Hepatocyte (in vitro differentiated cells): ENCODE measurements at regions not wholly inside any gene's neighbourhood (a gene's known extent, or its start where the extent isn't known, plus 50 kb on each side); places are given as distances from the start of the nearest gene placed in this dataset.

Experiments used
- DNase-seq: peaks from one replicate; pipeline ENCODE4 v3.0.0-alpha.2; 2016; ENCODE audit warnings: low spot score
- H2AFZ ChIP-seq: fragments of 200-600 bp; sonication (generic); 2 replicates; pipeline ENCODE4 v1.6.0; 2016; ENCODE audit warnings: antibody characterized with exemption, mild to moderate bottlenecking
- H3K27ac ChIP-seq: fragments of 200-600 bp; sonication (generic); 2 replicates; pipeline ENCODE4 v1.5.1; 2016; ENCODE audit warnings: mild to moderate bottlenecking
- H3K27me3 ChIP-seq: fragments of 200-600 bp; sonication (generic); 2 replicates; pipeline ENCODE4 v1.6.1; 2016
- H3K36me3 ChIP-seq: fragments of 200-600 bp; sonication (generic); replicated peaks from 2 replicates; pipeline ENCODE4 v1.5.1; 2016; ENCODE audit warnings: low read depth; ENCODE audit not compliant: insufficient read depth
- H3K4me1 ChIP-seq: fragments of 200-600 bp; sonication (generic); 2 replicates; pipeline ENCODE4 v1.5.1; 2016; ENCODE audit warnings: mild to moderate bottlenecking, moderate library complexity; ENCODE audit not compliant: insufficient read depth
- H3K4me2 ChIP-seq: fragments of 200-600 bp; sonication (generic); 2 replicates; pipeline ENCODE4 v1.6.0; 2016
- H3K4me3 ChIP-seq: fragments of 200-600 bp; sonication (generic); 2 replicates; pipeline ENCODE4 v1.5.1; 2016; ENCODE audit warnings: mild to moderate bottlenecking
- H3K79me2 ChIP-seq: fragments of 200-600 bp; sonication (generic); 2 replicates; pipeline ENCODE4 v1.6.0; 2017; ENCODE audit warnings: mild to moderate bottlenecking
- H3K9me2 ChIP-seq: fragments of 200-600 bp; sonication (generic); replicated peaks from 2 replicates; pipeline ENCODE4 v1.6.0; 2017; ENCODE audit warnings: mild to moderate bottlenecking; ENCODE audit not compliant: insufficient read depth
- H3K9me3 ChIP-seq: fragments of 200-600 bp; sonication (generic); 2 replicates; pipeline ENCODE4 v1.5.1; 2016; ENCODE audit warnings: low read depth, mild to moderate bottlenecking
- H4K20me1 ChIP-seq: fragments of 200-600 bp; sonication (generic); 2 replicates; pipeline ENCODE4 v1.6.0; 2016; ENCODE audit warnings: mild to moderate bottlenecking; ENCODE audit not compliant: insufficient read depth, poor library complexity, severe bottlenecking
- EZH2 ChIP-seq: fragments of 200-600 bp; sonication (generic); IDR thresholded peaks from 2 replicates; pipeline ENCODE4 v1.6.1; 2016; ENCODE audit warnings: antibody characterized with exemption, mild to moderate bottlenecking, borderline replicate concordance
- EZH2phosphoT487 ChIP-seq: fragments of 200-600 bp; sonication (generic); IDR thresholded peaks from one replicate; pipeline ENCODE4 v1.6.1; 2018; ENCODE audit warnings: antibody characterized with exemption, mild to moderate bottlenecking, low read depth, moderate library complexity; ENCODE audit not compliant: unreplicated experiment, severe bottlenecking
- WGBS: methylation state at CpG from one replicate; pipeline ENCODE4 v1.1.6; 2016; ENCODE audit warnings: low lambda C conversion rate; ENCODE audit errors: missing lambda C conversion rate; 5-methylcytosine and 5-hydroxymethylcytosine counted together
- TF ChIP-seq, protein P1 (sequence below): fragments of 200-600 bp; sonication (generic); IDR thresholded peaks from 2 replicates; pipeline ENCODE4 v1.5.1; 2016; ENCODE audit warnings: antibody characterized with exemption, mild to moderate bottlenecking; ENCODE audit not compliant: poor library complexity

GRCh38 chr11:101692980-101693379 is 109.2 kb upstream of the TRPC6 start:
- TF ChIP-seq, protein P1, sequence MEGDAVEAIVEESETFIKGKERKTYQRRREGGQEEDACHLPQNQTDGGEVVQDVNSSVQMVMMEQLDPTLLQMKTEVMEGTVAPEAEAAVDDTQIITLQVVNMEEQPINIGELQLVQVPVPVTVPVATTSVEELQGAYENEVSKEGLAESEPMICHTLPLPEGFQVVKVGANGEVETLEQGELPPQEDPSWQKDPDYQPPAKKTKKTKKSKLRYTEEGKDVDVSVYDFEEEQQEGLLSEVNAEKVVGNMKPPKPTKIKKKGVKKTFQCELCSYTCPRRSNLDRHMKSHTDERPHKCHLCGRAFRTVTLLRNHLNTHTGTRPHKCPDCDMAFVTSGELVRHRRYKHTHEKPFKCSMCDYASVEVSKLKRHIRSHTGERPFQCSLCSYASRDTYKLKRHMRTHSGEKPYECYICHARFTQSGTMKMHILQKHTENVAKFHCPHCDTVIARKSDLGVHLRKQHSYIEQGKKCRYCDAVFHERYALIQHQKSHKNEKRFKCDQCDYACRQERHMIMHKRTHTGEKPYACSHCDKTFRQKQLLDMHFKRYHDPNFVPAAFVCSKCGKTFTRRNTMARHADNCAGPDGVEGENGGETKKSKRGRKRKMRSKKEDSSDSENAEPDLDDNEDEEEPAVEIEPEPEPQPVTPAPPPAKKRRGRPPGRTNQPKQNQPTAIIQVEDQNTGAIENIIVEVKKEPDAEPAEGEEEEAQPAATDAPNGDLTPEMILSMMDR, result no peak
- no peak for TF ChIP-seq EZH2
- TF ChIP-seq EZH2phosphoT487, result no peak
- Histone ChIP-seq H3K79me2 (no peaks in the 10 kb centered on the region), H3K4me2 (no peak overlapping the region), H4K20me1 (no peaks in the 10 kb centered on the region), H3K27ac (no peak overlapping the region), H3K27me3 (no peaks in the 10 kb centered on the region), H3K36me3 (no peaks in the 10 kb centered on the region), H2AFZ (no peak overlapping the region), H3K4me1 (no peaks in the 10 kb centered on the region), H3K4me3 (no peak overlapping the region), H3K9me2 (no peaks in the 10 kb centered on the region), H3K9me3 (no peaks in the 10 kb centered on the region)
- no peak for DNase-seq
- 86% methylated on average over 1 of the region's 1 CpG for WGBS

- H3K9me3 ChIP-seq, result no peaks in the 10 kb centered on the region
- DNase-seq, result peak; percentile 55
- H2AFZ ChIP-seq, result no peak overlapping the region
- no peaks in the 10 kb centered on the region for H3K27me3 ChIP-seq
- H3K79me2 ChIP-seq, result no peaks in the 10 kb centered on the region
- no peak overlapping the region for H3K27ac ChIP-seq
- no peaks in the 10 kb centered on the region for H3K9me2 ChIP-seq
- H3K36me3 ChIP-seq, result no peaks in the 10 kb centered on the region
- no peak overlapping the region for H3K4me2 ChIP-seq
- TF ChIP-seq EZH2phosphoT487 (no peak), EZH2 (no peak)
- TF ChIP-seq, protein P1, result no peak
- 46% methylated on average over 2 of the region's 2 CpGs for WGBS
- H4K20me1 ChIP-seq, result no peaks in the 10 kb centered on the region
- no peaks in the 10 kb centered on the region for H3K4me1 ChIP-seq
- H3K4me3 ChIP-seq, result no peak overlapping the region
Observed at GRCh38 chr11:101686514-101686913, 102.7 kb upstream of the TRPC6 start.

- WGBS, result 63% methylated on average over 2 of the region's 2 CpGs
Observed at GRCh38 chr11:101668236-101668635, 84.4 kb upstream of the TRPC6 start.

More at GRCh38 chr11:101668236-101668635, 84.4 kb upstream of the TRPC6 start:
- TF ChIP-seq EZH2, result no peak
- TF ChIP-seq EZH2phosphoT487, result no peak
- TF ChIP-seq, protein P1, result no peak
- Histone ChIP-seq H3K4me2 (no peak overlapping the region), H3K27me3 (no peaks in the 10 kb centered on the region), H3K9me2 (no peaks in the 10 kb centered on the region), H3K4me3 (no peak overlapping the region), H3K4me1 (no peaks in the 10 kb centered on the region), H3K79me2 (no peaks in the 10 kb centered on the region), H3K36me3 (no peaks in the 10 kb centered on the region), H2AFZ (no peak overlapping the region), H4K20me1 (no peaks in the 10 kb centered on the region), H3K9me3 (no peaks in the 10 kb centered on the region), H3K27ac (no peak overlapping the region)
- no peak for DNase-seq
